Dedifferentiated amniotic fluid mesenchymal stem cell (primary cell): ENCODE measurements at regions not wholly inside any gene's neighbourhood (a gene's known extent, or its start where the extent isn't known, plus 50 kb on each side); places are given as distances from the start of the nearest gene placed in this dataset.

Experiments
- DNase-seq: peaks from one replicate; pipeline ENCODE4 v3.0.0-alpha.2; 2016; ENCODE audit errors: extremely low spot score

DNA sequence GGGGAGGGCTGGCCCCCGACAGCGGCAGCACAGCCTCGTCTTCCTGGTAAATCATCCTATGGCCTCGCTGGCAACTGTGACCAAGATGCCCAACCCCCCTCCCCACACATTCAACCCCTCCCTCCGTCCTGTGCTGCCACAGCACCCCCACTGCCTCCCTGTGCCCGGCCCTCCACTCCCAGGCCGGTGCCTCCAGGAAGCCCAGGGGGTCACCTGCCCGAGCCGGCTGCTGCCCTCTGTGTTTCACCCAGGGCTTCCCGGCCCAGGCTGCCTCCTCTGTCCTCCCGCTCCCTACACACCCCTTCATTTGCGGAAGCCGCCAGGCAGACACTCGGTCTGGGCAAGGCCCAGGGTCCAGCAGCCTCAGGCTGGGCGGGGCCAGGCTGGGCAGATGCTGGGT, 188.6 kb downstream of the RBFOX3 start:
- DNase-seq: no peak

DNA sequence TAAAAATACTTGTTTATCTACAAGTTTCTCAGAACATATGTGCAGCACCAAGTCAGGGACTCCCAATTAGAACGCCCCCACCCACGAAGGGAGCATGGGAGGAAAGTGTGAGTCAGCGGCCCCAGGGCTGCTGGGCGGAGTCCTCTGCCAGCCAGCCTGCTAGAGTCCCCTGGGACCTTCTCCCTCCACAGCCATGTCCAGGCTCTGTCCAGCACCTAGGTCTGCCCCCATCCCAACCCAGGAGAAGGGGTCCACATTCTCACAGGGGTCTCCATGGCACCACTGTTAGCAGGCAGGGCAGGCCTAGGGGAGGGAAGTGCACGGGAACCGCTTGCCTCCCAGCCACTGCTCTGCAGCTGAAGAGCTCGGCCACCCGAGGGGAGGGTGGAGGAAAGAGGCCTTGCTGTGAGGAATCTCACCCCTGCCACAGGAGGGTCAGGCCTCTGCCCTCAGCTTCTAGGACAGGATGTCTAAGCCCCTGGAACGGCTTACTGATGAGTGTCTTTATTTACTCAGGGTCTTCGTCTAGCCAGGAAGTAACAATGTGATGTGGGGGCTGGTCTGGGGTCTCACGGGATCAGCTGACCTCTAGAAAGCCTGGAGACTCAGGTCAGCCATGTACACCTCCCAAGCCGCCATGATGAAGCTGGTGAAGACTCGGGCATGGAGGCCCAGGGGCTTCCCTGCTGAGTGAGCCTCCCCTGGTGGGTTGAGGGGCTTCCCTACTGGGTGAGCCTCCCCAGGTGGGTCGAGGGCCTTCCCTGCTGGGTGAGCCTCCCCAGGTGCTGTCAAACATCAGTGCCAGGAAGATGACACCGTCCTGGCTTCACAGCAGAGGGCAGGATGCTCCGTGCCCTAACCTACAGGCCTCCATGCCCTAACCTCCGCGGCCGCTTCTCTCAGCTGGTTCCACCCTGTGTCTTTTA, 190.3 kb downstream of the RBFOX3 start:
- DNase-seq: peak; percentile 58

DNA sequence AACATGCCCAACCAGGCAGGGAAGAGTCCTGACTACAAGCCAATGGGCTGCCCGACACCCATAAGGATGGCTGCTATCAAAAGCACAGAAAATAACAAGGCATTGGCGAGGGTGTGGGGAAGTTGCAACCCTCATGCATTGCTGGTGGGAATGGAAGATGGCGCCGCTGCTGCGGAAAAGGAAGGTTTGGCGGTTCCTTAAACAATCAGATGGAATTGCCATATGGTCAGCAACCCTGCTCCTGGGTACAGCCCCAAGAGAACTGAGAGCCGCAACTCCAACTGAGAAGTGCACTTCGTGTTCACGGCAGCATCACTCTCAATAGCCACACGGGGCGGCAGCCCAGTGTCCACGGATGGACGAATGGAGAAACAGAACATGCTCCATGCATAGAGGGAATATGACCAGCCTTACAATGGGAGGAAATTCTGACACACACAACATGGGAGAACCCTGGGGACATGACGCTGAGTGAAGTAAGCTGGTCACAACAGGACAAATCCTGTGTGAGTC, 193.3 kb downstream of the RBFOX3 start:
- DNase-seq: no peak

DNA sequence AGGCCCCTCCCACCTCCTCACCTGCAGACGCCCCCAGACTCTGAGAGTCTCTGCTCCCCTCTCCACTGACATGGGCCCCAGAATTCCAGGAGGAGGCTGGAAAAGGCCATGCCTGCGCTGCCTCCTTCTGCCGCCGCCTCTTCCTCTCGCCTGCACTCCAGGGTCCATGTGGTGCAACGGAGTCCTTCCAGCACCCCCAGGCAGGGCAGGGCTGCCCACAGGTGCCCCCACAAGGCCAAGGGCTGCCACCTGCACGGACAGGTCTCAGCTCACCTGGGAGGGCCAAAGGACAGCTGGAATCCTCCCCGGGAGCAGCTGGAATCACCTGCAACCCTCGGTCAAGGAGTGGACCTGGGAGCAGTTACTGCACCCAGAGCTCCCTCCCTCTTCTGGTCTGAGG, 194.9 kb downstream of the RBFOX3 start:
- DNase-seq: no peak

DNA sequence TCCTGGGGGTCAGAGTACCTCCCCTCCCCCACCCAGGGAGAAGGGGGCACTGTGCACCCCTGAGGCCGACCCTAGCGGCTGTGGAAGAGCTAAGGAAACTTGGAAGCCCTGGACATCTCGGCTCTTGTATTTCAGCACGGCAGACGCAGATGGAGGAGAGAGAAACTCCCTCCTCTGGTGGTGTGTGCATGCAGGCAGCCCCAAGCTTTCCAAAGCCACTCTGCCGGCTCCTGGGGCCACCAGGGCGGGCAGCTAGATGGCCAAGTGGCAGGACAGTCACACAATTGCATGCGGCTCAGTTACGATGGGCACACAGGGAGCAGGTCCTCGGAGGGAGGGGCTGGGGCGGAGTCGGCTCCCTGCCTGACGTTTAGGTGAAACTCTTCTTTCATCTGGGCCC, 195.5 kb downstream of the RBFOX3 start:
- DNase-seq: no peak

DNA sequence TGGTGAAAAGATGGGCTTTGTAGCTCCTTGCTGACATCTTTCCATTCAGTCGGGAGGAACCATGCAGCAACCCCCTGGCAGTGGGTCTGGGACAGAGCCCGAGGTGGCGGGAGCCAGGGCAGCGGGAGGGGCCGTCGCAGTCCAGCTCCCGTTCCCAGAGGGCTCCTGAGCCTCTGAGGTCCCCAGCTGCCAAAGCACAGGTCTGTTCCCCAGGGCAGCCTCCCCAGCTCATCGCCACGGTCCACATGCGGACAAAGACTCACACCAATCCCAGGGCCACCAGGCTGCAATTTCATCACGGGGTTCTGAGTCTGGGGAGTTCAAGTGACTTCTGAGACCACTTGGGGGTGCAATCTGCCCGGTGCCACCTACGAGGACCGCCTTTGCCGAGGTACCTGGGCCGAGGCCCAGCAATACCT, 196.0 kb downstream of the RBFOX3 start:
- no peak for DNase-seq

DNA sequence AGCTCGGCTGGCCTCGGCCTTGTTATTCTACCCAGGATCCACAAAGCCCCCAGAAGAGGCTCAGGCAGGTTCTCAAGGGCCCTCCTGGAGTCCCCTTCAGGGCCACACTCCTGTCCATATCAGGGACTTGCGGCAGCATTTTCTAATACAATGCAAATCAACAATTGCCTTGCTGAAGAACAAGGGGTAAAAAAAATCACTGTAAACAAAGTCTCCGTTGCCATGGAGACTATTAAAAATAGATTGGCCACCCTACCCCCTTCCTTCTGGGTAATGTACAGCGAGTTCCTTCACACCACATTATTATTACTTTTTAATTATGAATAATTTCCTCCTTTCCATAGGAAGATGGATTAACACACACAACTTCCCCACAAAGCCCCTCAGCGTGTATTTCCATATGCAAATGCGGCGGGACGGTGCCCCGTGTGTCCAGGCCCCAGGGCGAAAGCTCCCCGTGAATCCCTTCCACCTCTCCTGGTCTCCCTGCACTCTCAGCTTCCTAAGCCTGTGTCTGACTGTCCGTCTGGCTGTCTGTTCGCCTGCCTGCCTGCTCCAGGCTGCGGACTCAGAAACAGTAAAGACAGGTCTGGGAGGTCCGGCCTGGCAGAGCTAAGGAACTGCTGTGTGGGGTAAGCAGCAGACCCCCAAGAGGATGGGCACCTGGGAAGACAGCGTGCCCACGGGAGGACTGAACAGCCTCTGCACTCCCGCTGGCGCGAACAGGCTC, 196.6 kb downstream of the RBFOX3 start:
- DNase-seq: no peak

DNA sequence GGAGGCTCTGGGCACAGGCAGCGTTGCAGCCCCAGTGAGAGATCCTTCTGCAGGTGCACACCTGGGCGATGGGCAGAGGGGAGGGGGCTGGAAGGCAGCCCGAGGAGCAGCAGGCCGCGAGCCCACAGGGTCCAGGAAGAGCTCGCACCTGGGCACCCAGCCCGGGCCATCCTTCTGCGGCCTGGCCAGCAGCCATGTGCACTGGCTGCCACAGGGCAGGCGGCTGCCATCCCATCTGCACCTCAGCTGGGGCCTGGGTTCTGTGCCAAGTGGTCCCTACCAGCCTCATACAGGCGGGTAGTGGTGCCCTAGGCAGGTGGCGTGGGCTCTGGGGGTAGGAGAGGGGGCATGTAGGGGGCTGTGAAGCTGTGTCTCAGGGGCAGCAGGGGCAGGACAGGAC, 197.2 kb downstream of the RBFOX3 start:
- no peak for DNase-seq

DNA sequence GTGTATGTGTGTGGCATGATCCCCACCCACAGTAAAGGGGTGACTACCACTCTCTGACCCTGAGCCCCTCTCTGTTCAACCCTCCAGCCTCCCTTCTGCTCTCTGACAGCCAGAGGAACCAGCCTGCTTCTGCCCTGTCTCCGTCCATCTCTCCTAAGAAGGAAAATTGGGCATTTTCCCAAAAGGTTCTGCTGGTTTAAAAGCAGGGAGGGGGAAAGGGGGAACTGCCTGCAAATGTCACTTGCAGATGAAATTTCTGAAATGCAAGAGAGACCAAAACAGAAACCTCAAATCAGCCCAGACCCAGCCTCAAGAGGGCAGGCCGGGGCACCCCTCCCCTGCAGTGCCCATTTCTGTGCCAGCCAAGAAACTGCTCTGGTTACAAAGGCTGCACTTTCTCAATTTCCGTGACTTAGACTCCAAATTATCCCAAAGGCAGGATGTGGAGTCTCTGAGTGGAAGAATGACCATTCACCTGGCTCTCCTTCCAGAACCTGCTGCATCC, 197.9 kb downstream of the RBFOX3 start:
- no peak for DNase-seq

DNA sequence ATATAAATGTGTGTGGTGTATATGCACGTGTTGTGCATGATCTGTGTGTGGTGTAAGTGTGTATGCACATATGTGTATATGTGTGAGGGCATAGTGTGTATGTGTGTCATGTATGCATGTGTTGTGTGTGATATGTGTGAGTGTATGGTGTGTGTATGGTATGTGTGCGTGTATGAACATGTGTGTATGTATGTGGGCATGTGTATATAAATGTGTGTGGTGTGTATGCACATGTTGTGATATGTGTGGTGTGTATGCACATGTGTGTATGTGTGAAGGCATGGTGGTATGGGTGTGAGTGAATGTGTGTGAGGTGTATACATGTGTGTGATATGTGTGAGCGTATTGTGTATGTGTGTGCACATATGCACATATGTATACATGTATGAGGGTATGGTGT, 198.7 kb downstream of the RBFOX3 start:
- no peak for DNase-seq

DNA sequence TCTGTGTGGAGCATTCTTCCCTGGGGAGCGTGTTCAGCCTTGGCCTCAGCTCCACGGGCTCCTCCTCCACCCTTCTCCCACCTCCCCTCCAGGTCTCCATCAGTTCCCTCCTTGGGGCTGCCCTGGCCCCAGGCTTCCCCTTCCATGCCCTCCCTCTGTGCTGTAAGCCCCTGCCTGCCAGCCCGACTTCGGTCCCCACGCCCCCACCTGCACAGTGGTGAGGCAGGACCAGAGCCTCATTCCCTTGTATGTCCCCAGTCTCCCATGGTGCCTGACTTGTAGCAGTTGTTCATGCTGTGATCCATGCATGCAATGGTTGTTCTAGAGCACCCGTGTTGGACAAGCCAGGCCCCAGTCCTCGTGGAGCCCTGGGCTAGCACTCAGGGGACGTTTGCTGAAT, 199.4 kb downstream of the RBFOX3 start:
- no peak for DNase-seq

DNA sequence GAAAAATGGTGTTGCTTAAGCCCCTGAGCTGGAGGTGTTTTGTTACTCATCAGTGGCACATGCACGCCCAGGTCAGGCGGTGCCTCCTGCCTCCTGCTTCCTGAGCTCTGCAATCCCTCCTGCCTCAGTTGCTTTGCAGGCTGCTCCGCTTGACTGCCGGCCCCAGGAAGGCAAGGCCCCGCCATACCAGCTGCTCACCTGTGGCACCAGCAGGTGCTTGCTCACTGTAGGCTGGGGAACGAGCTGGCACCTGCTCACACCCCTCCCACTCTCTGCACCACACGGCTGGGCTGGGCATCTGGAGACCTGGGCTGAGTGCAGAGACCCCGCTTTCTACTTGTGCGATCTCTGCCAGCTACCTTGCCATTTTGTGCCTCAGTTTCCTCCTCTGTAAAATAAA, 200.2 kb downstream of the RBFOX3 start:
- no peak for DNase-seq

DNA sequence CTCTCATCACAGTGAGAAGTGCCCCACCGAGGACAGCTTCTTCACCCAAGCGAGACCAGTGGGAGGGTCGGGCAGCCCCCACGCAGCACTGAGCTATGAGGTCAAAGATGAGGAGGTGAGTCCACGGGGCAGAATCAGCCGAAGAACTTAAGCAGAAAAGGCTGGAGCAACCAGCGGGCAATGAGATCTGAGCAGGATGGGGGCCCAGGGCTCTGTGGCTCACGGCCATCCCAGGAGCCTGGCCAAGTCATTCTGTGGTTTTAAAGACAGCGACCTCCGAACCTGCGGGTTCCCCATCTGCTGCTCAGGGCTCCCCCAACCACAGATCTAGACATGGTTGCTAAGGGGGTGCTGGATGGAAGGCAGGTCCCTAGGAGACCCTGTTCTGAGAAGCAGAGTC, 202.6 kb downstream of the RBFOX3 start:
- DNase-seq: no peak

DNA sequence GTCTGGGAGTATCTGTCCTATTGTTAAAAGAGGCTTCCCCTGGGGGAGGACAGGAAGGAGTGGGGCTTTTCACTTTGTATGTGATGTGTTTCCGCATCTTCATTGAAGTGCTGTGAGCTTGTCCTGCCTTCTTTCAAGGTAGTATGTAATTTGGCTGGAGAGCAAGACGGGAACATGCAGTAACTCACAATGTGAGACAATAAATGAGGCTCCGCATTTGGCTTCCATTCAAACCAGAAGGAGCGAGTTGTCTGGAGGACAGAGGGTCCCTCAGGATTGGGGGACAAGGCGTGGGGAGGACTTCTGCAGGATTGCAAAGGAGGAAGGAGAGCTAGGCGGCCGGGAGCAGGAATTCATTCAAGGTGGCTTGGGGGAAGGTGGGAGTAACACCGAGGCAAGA, 203.5 kb downstream of the RBFOX3 start:
- no peak for DNase-seq

DNA sequence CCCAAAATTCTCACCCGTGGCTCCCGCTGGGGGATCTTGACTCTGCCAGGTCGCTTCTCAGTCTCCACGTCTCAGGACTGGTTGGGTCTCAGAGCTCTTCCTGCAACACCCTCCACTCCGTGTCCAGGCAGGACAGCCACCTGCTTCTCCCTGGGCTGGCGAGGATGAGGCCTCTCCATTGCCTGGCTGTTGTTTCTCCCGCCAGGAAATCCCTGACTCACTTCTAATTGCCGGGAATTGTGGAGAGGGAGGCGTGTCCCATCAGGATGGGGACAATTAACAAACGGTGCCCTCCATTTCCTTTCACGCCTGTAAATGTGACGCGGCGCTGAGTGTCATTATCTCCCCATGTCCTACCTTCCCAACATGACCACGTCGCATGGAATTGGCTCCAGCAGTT, 204.5 kb downstream of the RBFOX3 start:
- no peak for DNase-seq

DNA sequence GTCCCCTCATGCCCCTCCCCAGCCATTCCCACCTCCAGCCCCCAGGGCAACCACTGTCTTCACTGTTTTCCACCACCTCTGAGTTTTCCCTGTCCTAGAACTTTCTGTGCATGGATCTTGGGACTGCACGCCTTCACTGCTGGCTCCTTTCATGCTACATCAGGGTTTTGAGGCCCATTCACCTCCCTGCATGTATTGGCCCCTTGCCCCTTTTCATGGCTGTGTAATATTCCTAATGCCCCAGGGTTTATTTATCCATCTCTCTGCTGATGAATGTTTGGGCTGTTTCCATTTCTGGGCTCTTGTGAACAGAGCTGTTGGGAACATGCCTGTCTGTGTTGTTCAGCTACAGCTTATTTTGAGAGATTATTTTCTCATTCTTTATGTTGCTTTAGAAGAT, 205.0 kb downstream of the RBFOX3 start:
- no peak for DNase-seq

DNA sequence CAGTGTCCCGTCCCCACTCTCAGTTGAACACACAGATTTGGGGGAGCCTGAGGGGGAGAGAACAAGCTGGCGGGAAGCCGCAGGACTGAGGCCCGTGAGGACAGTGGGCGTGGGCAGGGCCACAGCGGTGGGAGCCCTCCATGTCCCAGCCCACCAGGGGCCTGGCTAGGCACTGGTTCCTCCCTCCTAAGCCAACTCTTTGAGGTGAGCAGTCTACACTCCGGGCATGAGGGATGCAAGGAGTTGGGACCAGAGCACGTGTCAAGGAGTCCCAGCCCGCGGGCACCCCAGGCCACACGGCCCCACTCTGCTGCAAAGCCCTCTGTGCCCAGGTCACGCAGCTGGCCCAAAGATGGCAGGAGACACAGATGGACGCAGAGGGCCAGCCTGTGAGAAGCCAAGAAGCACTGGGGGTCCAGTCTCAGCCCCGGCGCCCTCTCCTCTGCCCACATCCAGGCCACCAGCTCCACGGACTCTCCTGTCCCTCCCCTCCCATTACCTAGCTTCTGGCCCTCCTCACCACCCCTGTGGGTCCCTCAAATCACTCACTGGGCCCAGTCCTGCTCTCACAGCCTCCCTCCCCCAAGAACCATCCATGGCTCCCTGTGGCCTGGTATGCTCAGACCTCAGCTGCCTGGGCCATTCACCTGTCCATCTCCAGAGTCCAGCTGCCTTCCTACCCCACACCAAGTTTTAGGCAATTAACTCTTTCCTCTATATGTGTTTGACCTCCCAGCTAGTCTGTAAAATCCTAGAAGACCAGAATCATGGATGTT, 206.5 kb downstream of the RBFOX3 start:
- DNase-seq: no peak

DNA sequence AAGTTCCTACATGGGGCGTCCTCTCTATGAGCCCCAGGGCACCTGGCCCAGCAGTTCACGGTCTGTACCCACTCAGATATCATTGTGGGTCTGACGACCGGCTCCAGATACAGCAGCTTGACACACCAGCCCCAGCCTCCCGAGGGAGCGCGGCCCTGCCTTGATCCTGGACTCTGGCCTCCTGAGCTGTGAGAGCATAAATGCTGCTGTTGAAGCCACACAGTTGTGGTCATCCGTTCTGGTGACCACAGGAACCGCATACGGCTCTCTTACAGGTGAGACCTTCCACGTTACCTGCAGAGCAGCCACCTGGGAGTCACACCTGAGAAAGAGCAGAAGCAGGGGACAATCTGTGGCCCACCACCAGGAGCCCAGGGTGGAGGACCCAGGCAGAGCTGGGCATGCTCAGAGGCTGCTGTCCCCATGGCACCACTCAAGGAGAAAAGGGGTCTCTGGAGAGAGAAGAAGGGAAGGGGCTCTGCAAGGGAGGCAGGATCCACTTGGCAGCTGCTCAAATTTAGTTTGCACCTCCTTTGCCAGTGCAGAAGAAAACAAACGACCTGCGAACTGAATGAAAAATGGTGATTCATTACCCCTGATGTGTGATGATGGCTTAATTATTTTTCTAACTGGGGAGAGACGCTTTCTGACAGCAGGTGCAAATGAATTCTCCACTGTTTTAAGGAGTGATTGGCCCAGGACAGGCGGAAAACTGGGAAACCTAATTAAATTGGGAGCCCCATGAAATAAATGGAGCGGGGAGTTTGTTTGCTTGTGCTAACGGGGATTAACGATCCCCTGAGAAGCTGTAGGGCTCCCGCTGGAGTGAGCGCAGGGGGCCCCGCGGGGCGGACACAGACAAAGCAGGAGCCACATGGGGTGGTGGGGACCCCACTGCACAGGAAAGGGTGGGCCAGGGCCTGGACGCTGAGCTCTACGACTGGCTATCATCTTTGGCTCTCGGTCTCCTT, 208.9 kb downstream of the RBFOX3 start:
- no peak for DNase-seq

DNA sequence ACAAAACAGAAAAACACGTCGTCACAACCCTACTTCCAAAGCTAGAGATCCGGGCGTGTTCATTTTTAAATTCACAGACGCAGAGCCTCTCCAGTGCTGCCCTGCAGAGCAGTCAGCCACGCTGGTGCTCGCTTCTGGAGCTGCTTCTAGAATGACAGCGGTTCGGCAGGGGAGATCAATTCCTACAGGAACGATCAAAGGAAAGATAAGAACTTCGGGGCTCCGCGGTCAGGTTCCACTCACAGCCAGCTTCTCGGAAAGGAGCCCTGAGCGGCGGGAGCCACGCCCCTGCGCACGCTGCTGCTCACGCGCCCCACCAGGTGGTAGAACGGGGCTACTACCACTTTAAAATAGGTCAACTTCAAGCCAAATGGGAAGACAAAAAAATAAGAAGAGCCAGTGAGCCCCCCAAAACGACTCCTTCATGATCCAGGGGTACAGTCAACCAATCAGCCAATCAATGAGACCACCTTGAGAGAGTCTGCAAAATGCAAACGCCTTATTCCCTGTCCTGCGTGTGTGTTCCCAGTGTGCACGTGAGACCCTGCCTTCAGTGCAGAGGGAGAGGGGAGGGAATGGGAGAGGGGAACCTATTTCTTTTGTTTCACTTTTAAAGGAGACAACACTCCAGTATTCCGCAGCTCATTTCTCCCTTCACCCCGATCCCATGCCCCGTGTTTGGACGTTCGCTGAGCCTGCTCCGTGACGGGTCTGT, 209.7 kb downstream of the RBFOX3 start:
- peak; percentile 33 for DNase-seq

DNA sequence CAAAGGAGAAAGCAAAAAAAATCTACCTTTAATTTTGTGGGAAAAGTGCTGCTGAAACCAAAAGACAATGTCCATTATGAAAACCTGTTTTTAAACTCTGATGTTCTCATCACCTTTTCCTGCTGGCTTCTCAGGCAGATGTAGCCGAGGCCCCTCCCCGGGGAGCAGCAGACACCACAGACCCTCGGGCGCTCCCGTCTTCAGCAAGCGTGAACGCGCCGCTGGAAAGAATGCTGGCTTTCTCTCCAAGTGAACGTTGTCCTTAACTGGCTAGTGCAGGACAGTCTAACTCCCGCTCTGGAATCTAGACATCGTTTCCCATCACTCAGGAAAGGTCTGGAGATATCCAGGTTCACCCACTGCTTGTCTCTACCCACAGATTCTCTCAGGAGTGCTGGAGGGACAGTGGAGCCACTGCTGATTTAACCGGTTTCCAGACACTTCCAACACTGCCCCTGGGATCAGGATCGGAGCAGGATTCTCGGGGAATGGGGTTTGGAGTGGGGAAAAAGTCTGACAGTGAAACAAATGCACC, 211.2 kb downstream of the RBFOX3 start:
- no peak for DNase-seq
